Neuron (in vitro differentiated cells): ENCODE measurements at regions not wholly inside any gene's neighbourhood (a gene's known extent, or its start where the extent isn't known, plus 50 kb on each side); places are given as distances from the start of the nearest gene placed in this dataset.

ENCODE experiments used
- H2AFZ ChIP-seq: one replicate; pipeline ENCODE4 v1.6.1; 2013; ENCODE audit warnings: low read depth, mild to moderate bottlenecking, inconsistent platforms, low read length, moderate library complexity
- H3K27me3 ChIP-seq: one replicate; pipeline ENCODE4 v1.6.1; 2013; ENCODE audit warnings: low read length; ENCODE audit not compliant: insufficient read depth
- H3K36me3 ChIP-seq: one replicate; pipeline ENCODE4 v1.6.1; 2013; ENCODE audit warnings: low read length; ENCODE audit not compliant: insufficient read depth
- H3K4me1 ChIP-seq: one replicate; pipeline ENCODE4 v1.6.1; 2013; ENCODE audit warnings: low read length; ENCODE audit not compliant: insufficient read depth
- H3K4me3 ChIP-seq: 2 replicates; pipeline ENCODE4 v1.5.1; 2013; ENCODE audit warnings: mild to moderate bottlenecking, low read length, moderate library complexity
- H3K9me3 ChIP-seq: one replicate; pipeline ENCODE4 v1.6.1; 2013; ENCODE audit warnings: low read length

- Histone ChIP-seq H3K4me3 (no peak overlapping the region), H3K9me3 (no peaks in the 10 kb centered on the region), H3K36me3 (no peaks in the 10 kb centered on the region), H2AFZ (no peak overlapping the region), H3K4me1 (no peaks in the 10 kb centered on the region), H3K27me3 (no peaks in the 10 kb centered on the region)
Measured at GRCh38 chr1:201589186-201589585, 50.3 kb downstream of the NAV1 start.

DNA sequence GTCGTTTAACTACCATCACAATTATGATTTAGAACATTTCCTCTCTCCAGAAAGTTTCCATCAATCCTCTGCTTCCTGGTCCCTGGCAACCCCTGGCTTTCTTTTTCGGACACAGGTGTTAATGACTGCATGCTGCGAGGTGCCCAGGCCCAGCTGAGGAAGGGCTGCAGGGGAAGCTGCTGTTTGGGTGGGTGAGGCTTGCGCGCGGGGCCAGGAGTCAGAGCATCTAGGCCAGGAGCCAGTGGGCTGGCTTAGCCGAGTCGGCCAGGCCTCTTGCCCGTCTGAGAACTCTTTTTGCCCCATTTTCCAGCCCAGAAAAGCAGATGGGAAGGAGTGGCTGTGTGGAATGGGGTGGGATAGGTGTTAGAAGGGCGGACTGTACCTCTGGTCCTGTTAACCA lies 51.5 kb downstream of the NAV1 start:
- no peak overlapping the region for H2AFZ ChIP-seq
- H3K4me1 ChIP-seq: no peaks in the 10 kb centered on the region
- no peaks in the 10 kb centered on the region for H3K9me3 ChIP-seq
- H3K27me3 ChIP-seq: no peaks in the 10 kb centered on the region
- H3K36me3 ChIP-seq: no peaks in the 10 kb centered on the region
- no peak overlapping the region for H3K4me3 ChIP-seq

GRCh38 chr1:201591348-201591747 lies 52.4 kb downstream of the NAV1 start:
- Histone ChIP-seq H3K36me3 (no peaks in the 10 kb centered on the region), H3K27me3 (no peaks in the 10 kb centered on the region), H2AFZ (no peak overlapping the region), H3K4me3 (no peak overlapping the region), H3K9me3 (no peaks in the 10 kb centered on the region), H3K4me1 (no peaks in the 10 kb centered on the region)

- no peak overlapping the region for H3K4me3 ChIP-seq
- no peaks in the 10 kb centered on the region for H3K4me1 ChIP-seq
- no peaks in the 10 kb centered on the region for H3K36me3 ChIP-seq
- H2AFZ ChIP-seq: no peak overlapping the region
- no peaks in the 10 kb centered on the region for H3K27me3 ChIP-seq
- no peaks in the 10 kb centered on the region for H3K9me3 ChIP-seq
Measured at GRCh38 chr1:201591981-201592380, 53.1 kb downstream of the NAV1 start.

GRCh38 chr1:201593200-201593921 lies 54.4 kb downstream of the NAV1 start:
- no peak overlapping the region for H3K4me3 ChIP-seq
- H3K9me3 ChIP-seq: no peaks in the 10 kb centered on the region

DNA sequence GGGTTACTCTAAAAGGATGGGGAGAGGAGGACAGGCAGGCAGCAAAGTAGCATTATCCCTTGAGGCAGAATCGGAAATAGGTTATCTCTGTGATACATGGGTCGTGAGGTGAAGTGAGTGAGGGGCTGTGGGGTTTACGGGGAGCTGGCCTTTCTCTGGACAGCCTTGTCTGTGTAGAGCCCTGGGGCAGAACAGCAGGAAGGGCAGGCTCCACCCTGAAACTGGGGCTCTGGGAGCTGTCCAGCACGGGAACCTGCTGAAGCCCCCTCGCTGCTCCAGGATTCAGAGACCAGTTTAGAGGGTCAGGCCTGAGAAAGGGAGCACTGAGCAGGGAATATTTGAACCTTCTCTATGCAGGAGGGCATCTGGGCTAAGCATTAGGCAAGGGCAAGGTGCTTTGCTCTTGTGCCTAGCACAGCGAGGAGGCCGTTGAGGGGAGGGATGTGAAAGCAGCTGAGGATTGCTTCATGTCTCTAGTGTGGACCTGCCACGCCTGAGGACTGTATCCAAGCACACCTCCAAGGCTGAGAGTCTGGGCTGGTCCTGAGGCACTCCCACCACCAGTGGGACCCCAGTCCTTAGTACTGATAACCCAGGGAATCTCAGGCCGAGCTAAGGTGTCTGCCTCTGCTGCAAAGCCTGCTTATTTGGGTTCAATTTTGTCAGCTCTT lies 55.8 kb downstream of the NAV1 start:
- H3K27me3 ChIP-seq: no peaks in the 10 kb centered on the region
- H3K4me3 ChIP-seq: no peak overlapping the region
- no peaks in the 10 kb centered on the region for H3K9me3 ChIP-seq
- no peaks in the 10 kb centered on the region for H3K36me3 ChIP-seq
- H2AFZ ChIP-seq: no peak overlapping the region
- H3K4me1 ChIP-seq: peaks cover 3% of the 10 kb centered on the region

More at GRCh38 chr1:201593200-201593921, 54.4 kb downstream of the NAV1 start:
- H3K27me3 ChIP-seq: no peaks in the 10 kb centered on the region
- no peak overlapping the region for H2AFZ ChIP-seq
- no peaks in the 10 kb centered on the region for H3K36me3 ChIP-seq
- H3K4me1 ChIP-seq: no peaks in the 10 kb centered on the region

DNA sequence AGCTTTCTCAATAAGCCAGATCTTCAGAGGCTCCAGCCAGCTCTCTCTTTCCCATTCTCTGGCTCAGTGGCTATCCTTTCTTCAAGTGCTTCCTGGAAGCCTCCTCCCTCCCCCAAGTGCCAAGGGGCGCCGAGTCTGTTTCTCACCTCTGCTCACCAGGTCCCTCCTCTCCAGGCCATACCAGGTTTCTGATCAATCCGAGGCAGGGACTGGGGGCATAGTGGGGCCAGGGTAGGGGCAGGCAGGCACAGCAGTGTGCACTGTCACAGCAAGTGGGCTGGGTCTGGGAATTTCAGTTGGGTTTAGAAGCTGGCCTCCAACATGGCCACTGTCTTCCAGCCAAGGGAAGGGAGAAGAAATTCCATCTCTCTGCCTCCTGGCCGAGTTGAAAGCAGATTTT lies 56.5 kb downstream of the NAV1 start:
- H3K4me3 ChIP-seq: no peak overlapping the region
- H3K27me3 ChIP-seq: no peaks in the 10 kb centered on the region
- no peaks in the 10 kb centered on the region for H3K36me3 ChIP-seq
- H3K9me3 ChIP-seq: no peaks in the 10 kb centered on the region
- H3K4me1 ChIP-seq: peaks cover 3% of the 10 kb centered on the region
- H2AFZ ChIP-seq: no peak overlapping the region

DNA sequence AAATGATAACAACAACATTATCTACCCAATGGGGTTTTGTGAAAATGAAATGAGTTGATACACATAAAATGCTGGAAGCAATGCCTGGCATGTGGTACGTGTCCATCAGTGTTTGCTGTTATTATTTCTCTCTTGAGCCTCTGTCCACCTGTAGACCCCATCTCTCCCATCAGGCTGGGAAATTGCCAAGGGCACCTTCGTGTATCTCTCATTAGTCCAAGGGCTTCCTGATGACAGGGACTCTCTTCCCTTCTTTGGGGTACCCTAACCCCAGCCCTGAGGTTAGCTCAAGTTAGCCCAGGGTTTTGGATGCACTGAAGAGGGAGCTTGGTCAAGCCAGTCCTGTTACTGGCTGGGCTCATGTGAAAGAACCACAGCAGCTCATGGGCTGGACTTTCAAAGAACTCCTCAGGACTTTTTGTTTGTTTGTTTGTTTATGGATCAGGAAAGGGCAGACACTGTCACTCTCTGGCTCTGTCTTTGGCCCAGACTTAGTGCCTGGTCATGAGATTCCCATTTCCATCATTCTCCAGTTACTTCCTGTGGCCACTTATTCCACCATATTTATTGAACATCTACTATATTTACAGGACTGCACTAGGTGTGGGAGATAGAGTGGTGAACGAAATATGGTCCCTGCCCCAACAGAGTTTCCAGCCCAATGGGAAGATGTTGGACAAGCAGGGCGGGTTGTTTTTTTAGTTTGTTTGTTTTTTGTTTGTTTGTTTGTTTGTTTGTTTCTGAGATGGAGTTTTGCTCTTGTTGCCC lies 57.4 kb downstream of the NAV1 start:
- no peak overlapping the region for H3K4me3 ChIP-seq
- H3K36me3 ChIP-seq: no peaks in the 10 kb centered on the region
- no peaks in the 10 kb centered on the region for H3K27me3 ChIP-seq
- H3K4me1 ChIP-seq: peaks cover 3% of the 10 kb centered on the region
- H2AFZ ChIP-seq: no peak overlapping the region
- H3K9me3 ChIP-seq: no peaks in the 10 kb centered on the region

- no peaks in the 10 kb centered on the region for H3K27me3 ChIP-seq
- H3K4me1 ChIP-seq: peaks cover 3% of the 10 kb centered on the region
- H2AFZ ChIP-seq: no peak overlapping the region
- no peaks in the 10 kb centered on the region for H3K36me3 ChIP-seq
- no peak overlapping the region for H3K4me3 ChIP-seq
- no peaks in the 10 kb centered on the region for H3K9me3 ChIP-seq
Measured at GRCh38 chr1:201597551-201598230, 58.8 kb downstream of the NAV1 start.

GRCh38 chr1:201598396-201598795 lies 59.5 kb downstream of the NAV1 start:
- Histone ChIP-seq H3K36me3 (no peaks in the 10 kb centered on the region), H3K4me1 (peaks cover 3% of the 10 kb centered on the region), H3K27me3 (no peaks in the 10 kb centered on the region), H3K9me3 (no peaks in the 10 kb centered on the region), H3K4me3 (no peak overlapping the region), H2AFZ (no peak overlapping the region)

DNA sequence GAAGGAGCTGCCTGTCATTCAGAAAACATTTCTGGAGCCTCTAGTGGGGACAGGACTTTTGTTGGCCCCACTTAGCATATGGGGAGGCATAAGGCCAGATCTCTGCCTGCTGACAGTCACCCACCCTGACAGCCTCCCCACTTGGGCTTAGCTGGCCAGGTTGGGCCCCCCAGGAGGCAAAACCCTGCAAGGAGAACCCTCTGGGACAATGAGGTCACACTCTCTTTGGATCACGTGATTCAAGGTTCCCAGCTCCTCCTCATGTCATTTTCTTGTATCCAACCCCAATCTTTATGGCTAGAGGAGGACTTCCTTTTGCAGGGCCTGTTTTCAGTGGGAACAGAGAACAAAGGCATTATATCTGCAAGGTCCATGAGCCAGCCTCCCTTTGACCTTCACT lies 60.0 kb downstream of the NAV1 start:
- Histone ChIP-seq H3K36me3 (no peaks in the 10 kb centered on the region), H3K4me1 (peaks cover 3% of the 10 kb centered on the region), H3K4me3 (no peak overlapping the region), H2AFZ (no peak overlapping the region), H3K27me3 (no peaks in the 10 kb centered on the region), H3K9me3 (no peaks in the 10 kb centered on the region)

DNA sequence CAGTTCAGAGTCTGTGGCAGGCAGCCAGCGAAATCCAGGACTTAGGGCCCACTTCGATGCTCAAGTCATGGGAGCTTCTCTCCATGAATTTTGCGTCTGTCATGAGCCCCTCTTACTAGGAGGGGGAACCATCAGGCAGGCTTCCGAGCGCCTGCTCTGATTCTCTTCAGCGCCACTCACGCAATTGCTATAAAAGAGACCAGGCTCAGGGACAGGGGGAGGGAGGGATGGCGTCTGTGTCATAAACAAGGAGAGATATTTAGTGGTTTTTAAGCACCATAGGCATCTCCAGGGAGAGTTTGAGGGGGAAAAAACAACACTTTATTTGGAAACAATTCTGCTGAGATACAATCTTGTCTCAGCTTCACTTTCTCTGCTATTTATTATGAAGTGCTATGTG lies 60.6 kb downstream of the NAV1 start:
- H3K27me3 ChIP-seq: no peaks in the 10 kb centered on the region
- H3K36me3 ChIP-seq: no peaks in the 10 kb centered on the region
- no peak overlapping the region for H3K4me3 ChIP-seq
- H3K4me1 ChIP-seq: peaks cover 3% of the 10 kb centered on the region
- no peak overlapping the region for H2AFZ ChIP-seq
- H3K9me3 ChIP-seq: no peaks in the 10 kb centered on the region
